Cerebellar cortex (tissue), 1 donor: ENCODE measurements at regions not wholly inside any gene's neighbourhood (a gene's known extent, or its start where the extent isn't known, plus 50 kb on each side); places are given as distances from the start of the nearest gene placed in this dataset.

Experiments
- DNase-seq: peaks from one replicate; pipeline ENCODE4 v3.0.0-alpha.2; 2015; ENCODE audit warnings: low spot score

GRCh38 chr5:171629221-171629620 lies 156.4 kb upstream of the SMIM23 start:
- no peak for DNase-seq

- peak; percentile 14 for DNase-seq
These were observed 155.8 kb upstream of the SMIM23 start for GRCh38 chr5:171629628-171630349.

DNA sequence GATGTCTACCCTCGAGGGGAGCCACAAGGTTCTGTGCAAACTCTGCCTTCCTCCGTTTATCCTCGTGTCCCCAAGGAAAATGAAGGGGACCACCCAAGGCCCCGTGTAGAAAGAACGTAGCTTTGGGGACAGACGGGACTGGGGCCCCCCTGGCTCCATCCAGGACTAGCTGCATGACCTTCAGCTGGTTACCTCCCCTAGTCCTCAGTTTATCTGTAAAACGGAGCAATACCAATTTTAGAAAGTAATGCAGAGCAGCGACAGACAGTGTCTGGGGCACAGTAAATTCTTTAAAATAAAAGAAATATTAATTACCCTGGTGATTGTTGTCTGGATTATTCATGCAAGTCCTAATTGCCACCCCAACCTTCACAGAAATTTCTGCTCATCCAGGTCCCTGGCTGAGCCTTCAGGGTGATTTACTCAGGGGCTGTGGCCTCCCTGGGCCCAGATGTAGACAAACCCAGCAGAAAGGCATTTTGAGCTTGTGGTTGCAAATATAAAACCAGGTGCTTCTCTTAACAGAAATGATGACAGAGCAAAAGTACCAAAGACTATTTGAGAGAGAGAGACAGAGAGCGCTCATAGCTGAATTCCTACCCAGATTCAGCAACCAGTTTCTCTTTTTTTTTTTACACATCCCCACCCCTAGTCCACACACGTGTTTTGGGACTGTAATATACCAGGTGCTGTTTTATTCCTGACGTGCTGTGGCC lies 155.1 kb upstream of the SMIM23 start:
- DNase-seq, result no peak

DNA sequence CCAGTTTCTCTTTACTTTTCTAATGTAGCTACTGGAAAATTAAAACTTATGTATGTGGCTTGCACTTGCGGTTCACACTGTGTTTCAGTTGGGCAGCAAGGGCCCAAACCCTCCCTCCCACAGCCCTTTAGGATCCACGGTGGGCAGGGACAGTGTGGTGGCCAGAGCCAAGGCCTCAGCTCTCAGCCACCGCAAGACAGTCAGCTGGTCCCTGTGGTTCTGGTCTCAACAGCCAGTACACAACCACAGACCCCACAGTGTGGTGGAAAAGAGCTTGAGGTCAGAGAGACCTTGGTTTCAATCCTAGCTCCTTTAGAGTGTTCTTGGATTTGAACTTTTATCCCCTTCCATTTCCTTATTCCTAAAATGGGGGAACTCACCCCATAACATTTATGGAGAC lies 153.0 kb upstream of the SMIM23 start:
- no peak for DNase-seq

DNA sequence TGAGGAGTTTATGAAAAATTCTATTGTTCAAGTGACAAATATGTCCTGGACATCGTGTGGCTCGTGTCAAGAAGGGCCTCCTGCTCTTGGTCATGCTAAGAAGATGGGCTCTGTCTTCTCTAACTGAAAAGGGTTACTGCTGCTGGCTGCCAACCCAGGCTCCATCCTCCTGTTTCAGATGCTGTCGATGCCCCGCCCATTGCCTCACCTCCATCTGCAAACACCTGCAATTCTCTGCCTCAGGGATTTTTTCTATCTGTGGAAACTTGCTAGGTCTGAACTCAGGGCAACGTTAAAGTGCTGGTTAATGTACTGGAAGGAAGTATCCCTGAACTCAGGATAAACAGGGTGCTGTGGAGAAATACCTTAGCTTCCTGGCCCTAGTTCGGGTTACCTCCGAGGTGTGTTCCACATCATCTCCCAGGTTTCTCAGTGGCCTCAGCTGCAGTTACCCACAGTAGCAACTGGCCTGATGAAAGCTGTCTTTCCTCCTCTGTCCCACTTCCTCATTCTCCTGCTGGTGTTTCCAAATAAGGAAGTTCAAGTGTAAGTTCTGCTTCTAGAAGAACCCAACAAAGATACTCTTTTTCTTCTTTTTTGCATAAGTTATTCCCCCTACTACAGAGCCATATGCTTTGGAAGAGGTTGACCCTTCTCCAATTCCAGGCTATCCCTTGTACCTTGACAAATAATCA lies 151.7 kb upstream of the SMIM23 start:
- no peak for DNase-seq

DNA sequence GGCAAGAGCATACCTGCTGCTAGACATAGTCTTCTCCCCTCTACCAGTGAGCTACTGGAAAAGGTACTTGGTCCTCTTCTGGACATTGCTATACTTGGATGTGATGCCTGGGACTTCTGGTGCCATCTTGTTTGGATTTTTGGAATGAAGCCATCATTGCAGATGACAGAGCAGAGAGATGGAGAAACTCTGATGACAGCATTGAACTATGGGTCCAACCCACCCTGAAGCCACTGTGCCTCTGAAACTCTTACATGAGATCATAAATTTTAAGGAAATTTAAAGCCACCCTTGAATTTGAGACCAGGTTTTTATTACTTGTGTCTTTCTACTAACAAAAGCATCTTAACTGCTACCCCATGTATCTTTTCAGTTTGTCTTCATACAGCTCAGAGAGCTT lies 151.1 kb upstream of the SMIM23 start:
- no peak for DNase-seq

DNA sequence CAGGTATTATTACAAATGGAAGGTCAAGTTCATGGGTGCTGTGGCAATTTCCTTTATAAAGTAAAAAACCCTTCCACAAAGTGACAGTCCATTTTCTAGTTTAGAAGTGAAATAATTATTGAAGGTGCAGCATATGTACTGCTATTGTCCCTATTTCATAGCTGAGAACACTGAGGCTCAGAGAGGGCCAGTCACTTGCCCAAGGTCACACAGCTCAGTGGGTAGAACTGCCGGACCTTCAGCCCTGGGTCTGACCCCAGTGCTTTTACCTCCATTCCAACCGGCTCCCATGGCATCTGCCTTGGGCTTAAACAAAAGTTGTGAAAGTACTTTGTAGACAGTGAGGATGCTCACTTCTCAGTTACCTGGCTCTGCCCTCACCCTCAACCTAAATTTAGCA lies 150.6 kb upstream of the SMIM23 start:
- DNase-seq, result no peak

DNA sequence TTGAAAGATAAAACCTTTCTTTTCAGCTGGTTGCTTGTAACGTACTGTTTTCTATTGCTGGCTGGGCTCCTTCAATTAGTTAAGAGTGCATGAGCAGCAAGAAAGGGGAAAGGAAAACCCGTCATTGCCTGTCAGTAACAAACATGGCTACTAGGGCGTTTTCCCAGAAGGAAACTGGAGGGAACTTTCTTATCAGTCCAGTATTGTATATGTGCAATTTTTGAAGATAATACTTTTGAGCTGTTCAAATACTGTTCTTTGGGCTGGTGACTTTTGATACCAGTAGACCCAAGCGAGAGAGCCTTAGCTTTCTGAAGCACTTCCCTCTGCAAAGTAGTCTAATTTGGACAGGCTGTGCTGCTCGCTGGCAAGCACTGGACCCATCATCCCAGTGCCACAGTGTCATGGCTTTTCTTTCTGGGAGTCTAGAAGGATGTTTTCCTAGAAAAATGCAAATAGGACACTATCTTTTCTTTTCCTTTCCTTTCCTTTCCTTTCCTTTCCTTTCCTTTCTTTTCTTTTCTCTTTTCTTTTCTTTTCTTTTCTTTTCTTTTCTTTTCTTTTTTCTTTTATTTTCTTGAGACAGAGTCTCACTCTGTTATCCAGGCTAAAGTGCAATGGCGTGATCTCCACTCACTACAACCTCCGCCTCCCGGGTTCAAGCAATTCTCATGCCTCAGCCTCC lies 149.9 kb upstream of the SMIM23 start:
- DNase-seq, result no peak

DNA sequence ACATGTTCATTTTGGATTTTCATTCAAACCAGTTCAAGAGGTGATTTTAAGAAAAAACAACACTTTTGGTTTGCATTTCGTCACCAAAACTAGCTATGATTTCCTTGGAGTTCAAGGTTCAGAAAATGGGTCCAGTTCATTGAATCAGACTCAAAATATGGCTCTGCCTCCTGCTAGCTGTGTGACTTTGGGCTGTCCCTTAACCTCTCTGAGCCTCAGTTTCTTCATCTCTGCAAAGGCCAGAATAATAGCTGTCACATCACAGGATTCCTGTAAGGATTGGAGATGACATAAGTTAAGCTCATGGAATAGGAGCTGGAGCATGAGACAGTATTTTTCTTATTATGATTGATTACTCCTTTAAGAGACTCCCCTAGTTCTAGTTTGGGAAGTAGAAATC lies 147.8 kb upstream of the SMIM23 start:
- DNase-seq, result no peak

DNA sequence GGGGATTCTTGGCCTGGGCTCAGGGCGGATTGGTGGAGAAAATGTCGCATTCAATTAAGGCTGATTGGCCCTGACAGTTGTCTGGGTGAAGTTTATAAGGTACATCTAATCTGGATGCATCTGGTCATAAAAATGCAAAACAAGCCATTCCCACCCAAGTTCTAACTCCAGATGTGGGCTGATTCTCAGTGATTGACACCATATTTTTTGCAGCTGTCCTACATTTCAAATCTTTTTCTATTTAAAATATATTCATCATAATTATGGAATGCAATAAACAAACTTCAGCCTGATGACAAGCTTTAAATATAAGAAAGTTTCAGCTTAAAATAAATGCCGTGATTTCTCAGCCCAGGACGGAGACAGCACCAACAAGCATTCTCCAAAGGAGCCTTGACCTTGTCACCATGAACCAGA lies 146.4 kb upstream of the SMIM23 start:
- DNase-seq, result no peak

- no peak for DNase-seq
These were observed 145.7 kb upstream of the SMIM23 start for GRCh38 chr5:171639966-171640365.

DNA sequence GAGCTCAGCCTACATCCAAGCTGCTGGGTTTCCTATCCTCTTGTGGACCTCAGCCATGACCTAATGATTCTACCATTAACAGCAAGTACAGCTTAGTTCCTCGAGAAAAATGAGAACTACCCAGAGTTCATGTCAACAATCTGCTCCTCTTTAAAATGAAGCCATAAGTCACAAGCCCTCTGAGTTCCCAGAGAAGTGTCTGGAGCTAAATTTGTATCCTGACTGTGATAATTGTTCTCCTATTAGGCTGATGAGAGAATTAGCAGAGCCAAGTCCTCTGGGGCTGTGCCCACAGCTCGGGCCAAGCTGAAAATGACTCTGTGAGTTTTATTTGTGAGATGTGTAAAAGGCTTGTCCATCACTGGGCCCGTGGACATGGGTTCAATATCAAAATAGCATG lies 145.1 kb upstream of the SMIM23 start:
- DNase-seq, result no peak

GRCh38 chr5:171641891-171642290 lies 143.7 kb upstream of the SMIM23 start:
- DNase-seq, result no peak

- DNase-seq, result no peak
These were observed 142.7 kb upstream of the SMIM23 start for GRCh38 chr5:171642894-171643293.

GRCh38 chr5:171644536-171644935 lies 141.1 kb upstream of the SMIM23 start:
- DNase-seq, result no peak

DNA sequence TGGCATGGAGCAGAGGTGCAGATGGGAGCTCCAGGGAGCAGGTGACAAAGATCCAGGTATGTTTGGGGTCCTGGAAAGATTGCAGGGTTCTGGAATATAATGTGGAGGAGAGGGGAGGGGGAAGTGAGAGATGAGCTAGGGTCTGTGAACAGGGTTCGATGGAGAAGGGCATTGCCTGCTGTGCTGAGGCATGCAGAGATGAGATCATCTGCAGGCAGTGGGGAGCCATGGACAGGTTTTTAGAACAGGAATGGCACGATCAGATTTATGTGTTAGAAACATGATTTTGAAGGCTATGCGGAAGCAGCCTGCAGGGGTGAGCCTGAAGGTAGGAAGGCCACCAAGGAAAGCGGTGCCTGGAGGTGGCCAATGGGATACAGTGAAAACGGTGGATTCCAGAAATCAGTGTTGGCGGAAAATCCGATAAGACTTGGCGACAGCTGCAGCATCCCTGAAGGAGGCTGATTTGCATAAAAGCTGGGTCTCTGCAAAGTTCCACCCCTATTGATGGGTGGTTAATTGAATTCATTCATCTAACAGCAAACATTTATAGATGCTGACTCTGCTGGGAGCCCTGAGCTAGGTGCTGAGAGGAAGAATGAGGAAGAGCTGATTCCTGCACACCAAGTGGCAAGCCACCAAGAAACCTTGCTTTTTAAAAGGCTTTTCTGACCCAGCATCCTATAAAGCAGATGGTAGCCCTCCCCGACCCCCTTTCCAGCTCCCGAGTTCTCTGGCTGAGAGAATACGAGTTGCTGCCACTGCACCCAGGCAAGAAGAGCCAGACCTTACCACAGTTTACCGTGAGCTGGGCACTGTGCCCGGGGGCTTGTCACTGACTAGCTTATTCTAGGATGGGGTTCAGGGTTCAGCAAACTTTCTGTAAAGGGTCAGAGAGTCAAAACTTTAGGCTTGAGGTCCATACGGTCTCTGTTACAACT lies 139.2 kb upstream of the SMIM23 start:
- DNase-seq, result no peak

- DNase-seq, result no peak
These were observed 138.3 kb upstream of the SMIM23 start for GRCh38 chr5:171647043-171647903.

DNA sequence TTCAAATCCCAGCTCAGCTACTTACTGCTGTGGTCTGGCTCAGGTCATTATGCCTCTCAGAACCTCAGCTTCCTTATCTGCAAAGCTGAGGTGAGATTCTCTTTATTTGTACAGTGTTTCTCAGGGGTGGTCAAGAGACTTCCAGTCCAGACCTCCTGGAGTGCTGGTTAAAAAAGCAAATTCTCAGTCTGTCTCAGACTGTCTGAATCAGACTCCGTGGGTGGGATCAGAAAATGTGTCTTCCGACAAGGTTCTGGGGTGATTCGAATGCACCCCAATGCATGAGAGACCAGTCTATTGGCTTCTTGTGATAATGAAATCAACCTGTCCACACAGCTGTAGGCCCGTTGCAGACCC lies 137.7 kb upstream of the SMIM23 start:
- no peak for DNase-seq

- DNase-seq, result no peak
These were observed 137.1 kb upstream of the SMIM23 start for GRCh38 chr5:171648279-171649074.

DNA sequence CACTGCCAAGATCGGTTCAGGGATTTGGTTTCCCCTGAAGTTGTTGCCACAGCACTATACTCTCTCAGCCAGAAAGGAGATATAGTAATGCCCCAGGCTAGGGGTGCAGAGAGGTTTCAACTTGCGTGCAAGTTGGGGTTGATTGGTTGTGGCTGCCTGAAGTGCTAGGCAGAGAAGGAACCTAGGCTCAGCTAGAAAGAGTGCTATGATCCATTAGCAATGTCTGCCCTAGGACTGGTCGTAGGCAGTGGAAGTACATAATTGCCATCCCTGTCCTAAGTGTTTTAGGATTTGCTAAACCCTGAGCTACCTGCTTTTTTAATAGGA lies 136.6 kb upstream of the SMIM23 start:
- no peak for DNase-seq
